Motor neuron (in vitro differentiated cells): ENCODE measurements at regions not wholly inside any gene's neighbourhood (a gene's known extent, or its start where the extent isn't known, plus 50 kb on each side); places are given as distances from the start of the nearest gene placed in this dataset.

ENCODE experiments used
- ATAC-seq, 8 experiments: fragments of 200-7000 bp; cut with Tn5 transposase; replicated peaks in 6 of 8; 2 replicates each; pipeline ENCODE4 v1.8.0; 2021; ENCODE audit warnings: mild to moderate bottlenecking in 8 of 8, moderate library complexity in 8 of 8
- H3K27ac ChIP-seq, 2 donors: fragments of 250-450 bp; sonication (Bioruptor Pico); 2 replicates each; pipeline ENCODE4 v1.9.0; 2021; ENCODE audit warnings: antibody characterized with exemption in 2 of 2, mild to moderate bottlenecking in 2 of 2, moderate library complexity in 1 of 2
- H3K4me1 ChIP-seq, 2 donors: fragments of 250-450 bp; sonication (Bioruptor Pico); replicated peaks in 1 of 2; 2 replicates each; pipeline ENCODE4 v1.6.1; 2021; ENCODE audit warnings: antibody characterized with exemption in 2 of 2, mild to moderate bottlenecking in 2 of 2, moderate library complexity in 1 of 2
- H3K4me3 ChIP-seq, 5 donors: fragments of 250-450 bp; sonication (Bioruptor Pico); 2 replicates each; pipeline ENCODE4 v1.9.0; 2021; ENCODE audit warnings: antibody characterized with exemption in 5 of 5, mild to moderate bottlenecking in 5 of 5, moderate library complexity in 4 of 5
- WGBS, 10 experiments: fragments of 450-650 bp; shearing (Covaris generic); methylation state at CpG; one replicate each; pipeline ENCODE4 v1.0.0; 2022; 5-methylcytosine and 5-hydroxymethylcytosine counted together
- in situ Hi-C, 9 experiments: fragments of 400-800 bp; cut with MboI; loops; one replicate each; pipeline ENCODE4 v1.15.0; 2021; ENCODE audit warnings: low sequenced_read_pairs in 9 of 9, low pct_unique_long_range_greater_than_20kb in 2 of 9; ENCODE audit not compliant: unreplicated experiment in 9 of 9

- in situ Hi-C loops = no loop called here
- 0 to 92% (median 52%) methylated on average over 1 to 3 of the region's 6 CpGs; no CpG with 5 or more reads in 3 of the 10 experiments for WGBS, 10 experiments
- no peak overlapping the region for H3K4me3 ChIP-seq
- ATAC-seq = no peak
- H3K4me1 ChIP-seq = no peaks in the 10 kb centered on the region
- H3K27ac ChIP-seq = no peak overlapping the region
Observed at GRCh38 chr15:25226360-25226759, 212.5 kb downstream of the UBE3A start.

- in situ Hi-C loops = no loop called here
- no peak for ATAC-seq
- Histone ChIP-seq H3K4me3 (no peak overlapping the region), H3K27ac (no peak overlapping the region), H3K4me1 (no peaks in the 10 kb centered on the region)
- 40 to 100% (median 60%) methylated on average over 1 to 2 of the region's 11 CpGs; no CpG with 5 or more reads in 7 of the 10 experiments for WGBS, 10 experiments
Observed at GRCh38 chr15:25228261-25228660, 210.6 kb downstream of the UBE3A start.

GRCh38 chr15:25230442-25230841, 208.4 kb downstream of the UBE3A start:
- 40 to 81% (median 71%) methylated on average over 1 to 8 of the region's 10 CpGs; no CpG with 5 or more reads in 7 of the 10 experiments for WGBS, 10 experiments
- Histone ChIP-seq H3K4me1 (no peaks in the 10 kb centered on the region), H3K4me3 (no peak overlapping the region), H3K27ac (no peak overlapping the region)
- no peak for ATAC-seq
- in situ Hi-C loops = no loop called here

- ATAC-seq = no peak
- Histone ChIP-seq H3K4me3 (no peak overlapping the region), H3K4me1 (no peaks in the 10 kb centered on the region), H3K27ac (no peak overlapping the region)
- 67 to 79% (median 70%) methylated on average over 1 to 3 of the region's 7 CpGs; no CpG with 5 or more reads in 7 of the 10 experiments for WGBS, 10 experiments
- in situ Hi-C loops = no loop called here
Observed at GRCh38 chr15:25233766-25234350, 205.0 kb downstream of the UBE3A start.

- Histone ChIP-seq H3K4me1 (no peaks in the 10 kb centered on the region), H3K27ac (no peak overlapping the region), H3K4me3 (no peak overlapping the region)
- in situ Hi-C loops = no loop called here
- 19 to 70% (median 40%) methylated on average over 2 to 5 of the region's 9 CpGs; no CpG with 5 or more reads in 7 of the 10 experiments for whole genome bisulfite sequencing, 10 experiments
- no peak for ATAC-seq
Observed at GRCh38 chr15:25234831-25235230, 204.0 kb downstream of the UBE3A start.

GRCh38 chr15:25235391-25235790, 203.4 kb downstream of the UBE3A start:
- Histone ChIP-seq H3K4me3 (no peak overlapping the region), H3K27ac (no peak overlapping the region), H3K4me1 (no peaks in the 10 kb centered on the region)
- no peak for ATAC-seq
- in situ Hi-C loops = no loop called here
- 71% methylated on average over 4 of the region's 5 CpGs; no CpG with 5 or more reads in 9 of the 10 experiments for WGBS, 10 experiments

GRCh38 chr15:25236143-25236860, 202.5 kb downstream of the UBE3A start:
- Histone ChIP-seq H3K4me3 (no peak overlapping the region), H3K4me1 (no peaks in the 10 kb centered on the region), H3K27ac (no peak overlapping the region)
- ATAC-seq = no peak
- WGBS, 10 experiments = 17 to 100% (median 25%) methylated on average over 1 to 2 of the region's 5 CpGs; no CpG with 5 or more reads in 5 of the 10 experiments
- in situ Hi-C loops = no loop called here

- in situ Hi-C loops = no loop called here
- H3K27ac ChIP-seq = no peak overlapping the region
- H3K4me3 ChIP-seq = no peak overlapping the region
- ATAC-seq = no peak
- no peaks in the 10 kb centered on the region for H3K4me1 ChIP-seq
- 71% methylated on average over 2 of the region's 3 CpGs; no CpG with 5 or more reads in 9 of the 10 experiments for WGBS, 10 experiments
Observed at GRCh38 chr15:25236861-25237155, 202.0 kb downstream of the UBE3A start.

- no peak for ATAC-seq
- in situ Hi-C loops = no loop called here
Observed at GRCh38 chr15:25237291-25237978, 201.4 kb downstream of the UBE3A start.

GRCh38 chr15:25238126-25238525, 200.7 kb downstream of the UBE3A start:
- in situ Hi-C loops = no loop called here
- no peak overlapping the region for H3K4me3 ChIP-seq
- H3K27ac ChIP-seq = no peak overlapping the region
- WGBS, 10 experiments = 100% methylated on average over 1 to 3 of the region's 11 CpGs; no CpG with 5 or more reads in 7 of the 10 experiments
- ATAC-seq = no peak
- no peaks in the 10 kb centered on the region for H3K4me1 ChIP-seq

More at GRCh38 chr15:25237291-25237978, 201.4 kb downstream of the UBE3A start:
- WGBS, 10 experiments = 20 to 100% (median 43%) methylated on average over 1 to 5 of the region's 14 CpGs; no CpG with 5 or more reads in 3 of the 10 experiments
- Histone ChIP-seq H3K4me3 (no peak overlapping the region), H3K4me1 (no peaks in the 10 kb centered on the region), H3K27ac (no peak overlapping the region)

GRCh38 chr15:25238716-25239470, 199.9 kb downstream of the UBE3A start:
- 12 to 80% (median 63%) methylated on average over 1 to 3 of the region's 8 CpGs; no CpG with 5 or more reads in 6 of the 10 experiments for WGBS, 10 experiments
- no peaks in the 10 kb centered on the region for H3K4me1 ChIP-seq
- no peak overlapping the region for H3K4me3 ChIP-seq
- no peak overlapping the region for H3K27ac ChIP-seq
- in situ Hi-C loops = no loop called here
- no peak for ATAC-seq

- H3K4me1 ChIP-seq = no peaks in the 10 kb centered on the region
- no peak overlapping the region for H3K27ac ChIP-seq
- no peak overlapping the region for H3K4me3 ChIP-seq
- WGBS, 10 experiments = 0 to 100% (median 30%) methylated on average over 1 to 5 of the region's 9 CpGs; no CpG with 5 or more reads in 4 of the 10 experiments
- no peak for ATAC-seq
- in situ Hi-C loops = no loop called here
Observed at GRCh38 chr15:25239471-25240345, 199.1 kb downstream of the UBE3A start.
